GM19099 (cell line): ENCODE measurements at regions not wholly inside any gene's neighbourhood (a gene's known extent, or its start where the extent isn't known, plus 50 kb on each side); places are given as distances from the start of the nearest gene placed in this dataset.

ENCODE experiments used
- POLR2A ChIP-seq: IDR thresholded peaks from 3 replicates; pipeline ENCODE4 v1.6.1; 2011; ENCODE audit warnings: low read depth; ENCODE audit not compliant: insufficient read length; ENCODE audit errors: extremely low read depth

DNA sequence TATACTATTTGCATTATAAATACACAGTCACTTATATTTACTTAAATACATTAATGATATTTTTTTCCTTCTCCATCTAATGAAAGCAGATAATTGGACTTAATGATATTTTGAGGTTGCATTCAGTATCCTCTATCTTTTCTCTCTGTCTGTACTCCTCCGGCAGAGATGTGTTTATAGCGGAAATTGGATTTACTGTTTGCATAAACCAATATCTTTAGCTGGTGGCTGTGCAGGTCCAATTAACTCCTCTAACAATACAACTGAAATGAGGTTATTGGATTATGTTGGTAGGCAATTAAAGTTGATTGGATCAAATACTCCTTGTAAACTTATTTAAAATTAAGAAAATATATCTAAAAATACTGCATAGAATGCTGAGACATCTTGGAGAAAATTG is 1044.2 kb upstream of the SORCS1 start:
- no peak for TF ChIP-seq POLR2A

DNA sequence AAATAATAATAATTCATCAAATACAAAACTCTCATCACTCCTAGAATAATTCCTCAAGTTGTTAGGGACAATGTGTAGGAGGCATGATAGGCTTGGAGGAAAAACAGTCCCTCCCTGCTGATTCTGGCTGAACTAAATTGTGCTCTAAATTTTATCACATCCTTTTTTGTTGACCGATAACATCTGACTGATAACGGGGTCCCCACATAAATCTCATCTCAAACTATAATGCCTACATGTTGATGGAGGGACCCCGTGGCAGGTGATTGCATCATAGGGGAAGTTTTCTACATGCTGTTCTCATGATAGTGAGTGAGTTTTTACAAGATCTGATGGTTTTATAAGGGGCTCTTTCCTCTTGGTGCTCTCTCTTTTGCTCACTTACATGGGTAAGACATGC is 1043.5 kb upstream of the SORCS1 start:
- no peak for TF ChIP-seq POLR2A

DNA sequence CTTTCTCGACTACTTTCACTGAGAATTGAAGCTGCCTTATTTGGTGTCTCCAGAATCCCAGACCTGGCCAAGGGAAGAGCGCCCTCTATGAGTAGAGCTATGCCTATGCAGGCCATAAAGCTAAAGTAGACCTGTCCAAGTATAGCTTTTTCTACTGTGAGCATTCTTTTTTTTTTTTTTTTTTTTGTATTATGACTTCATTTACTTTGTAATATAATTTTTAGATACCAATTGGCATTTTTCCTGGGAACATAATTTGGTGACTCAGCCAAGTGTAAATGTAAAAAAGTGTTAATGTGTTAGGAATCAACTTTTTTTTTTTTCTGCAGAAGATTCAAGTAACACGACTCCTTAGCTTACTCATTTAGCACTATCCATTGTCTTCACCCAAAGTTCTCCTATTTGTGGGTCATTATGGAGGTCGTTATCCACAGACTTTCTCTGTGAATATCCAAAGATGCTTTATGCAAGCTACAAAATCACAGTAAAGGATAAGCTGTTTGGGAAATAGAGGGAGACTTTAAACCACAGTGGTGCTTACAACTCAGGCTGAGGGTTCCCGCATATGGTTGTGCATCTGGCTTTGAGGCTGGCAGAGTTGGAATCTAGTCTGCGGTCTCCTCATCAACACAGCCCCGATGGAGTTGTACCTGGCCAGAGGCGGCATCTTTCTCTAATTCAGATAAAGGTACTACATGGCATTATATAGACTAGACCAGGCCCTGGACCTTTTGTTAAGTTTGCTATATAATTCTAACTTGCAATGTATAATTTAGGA is 1040.2 kb upstream of the SORCS1 start:
- no peak for TF ChIP-seq POLR2A

DNA sequence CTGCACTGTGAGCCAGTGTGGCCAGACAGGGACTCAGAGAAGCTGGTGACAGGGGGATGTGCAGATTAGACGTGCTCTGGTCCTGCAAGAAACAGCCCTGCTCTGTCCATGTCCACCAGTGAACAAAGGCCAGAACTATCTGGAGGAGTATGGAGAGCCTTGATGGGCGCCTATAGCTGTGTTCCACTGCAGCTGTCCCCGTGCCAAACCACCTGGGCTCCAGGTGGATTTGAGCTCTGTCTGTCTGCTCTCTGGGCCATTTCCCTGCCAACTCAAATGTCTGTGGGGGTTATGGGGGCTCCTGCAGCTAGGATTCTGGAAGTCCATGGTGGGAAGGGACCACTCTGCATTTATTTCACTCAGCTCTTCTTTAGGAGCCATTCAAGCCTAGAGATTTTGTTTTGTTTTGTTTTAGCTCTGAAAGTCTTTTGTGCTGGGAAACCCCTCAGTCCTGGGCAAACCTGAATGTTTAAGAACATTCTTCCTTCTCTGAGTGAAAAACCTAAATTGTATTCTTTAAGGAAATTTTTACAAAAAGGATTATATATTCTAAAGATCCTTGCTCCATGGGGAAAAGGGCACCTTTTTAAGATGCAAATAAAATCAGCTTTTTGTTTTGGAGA is 1039.5 kb upstream of the SORCS1 start:
- no peak for TF ChIP-seq POLR2A

DNA sequence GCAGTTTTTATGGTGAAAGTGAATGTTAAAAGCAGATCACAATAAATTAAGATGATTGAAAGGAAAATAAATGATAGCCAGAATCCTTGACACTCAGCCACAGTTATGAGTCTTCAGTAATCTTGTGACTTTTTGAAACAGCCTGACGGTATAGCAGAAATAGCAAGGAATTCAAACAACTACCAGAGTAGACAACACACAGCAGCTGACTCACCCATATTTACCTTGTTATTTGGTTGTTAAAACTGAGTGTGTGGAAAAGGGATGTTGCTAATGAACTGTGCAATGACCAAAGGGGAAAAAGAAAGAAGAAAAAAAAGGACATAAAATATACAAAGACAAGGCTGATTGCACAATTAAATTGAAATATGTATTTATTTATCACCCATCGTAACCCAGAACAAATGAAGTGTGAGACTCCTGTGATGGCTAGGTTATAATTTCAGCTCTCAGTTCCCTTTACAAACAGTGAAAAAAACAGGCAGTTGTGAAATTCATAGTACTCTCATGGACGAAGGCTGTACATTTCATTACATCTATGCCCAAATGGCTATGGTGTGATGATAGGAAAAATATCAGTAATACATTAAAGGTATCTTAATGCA is 1023.0 kb upstream of the SORCS1 start:
- TF ChIP-seq POLR2A, result no peak

DNA sequence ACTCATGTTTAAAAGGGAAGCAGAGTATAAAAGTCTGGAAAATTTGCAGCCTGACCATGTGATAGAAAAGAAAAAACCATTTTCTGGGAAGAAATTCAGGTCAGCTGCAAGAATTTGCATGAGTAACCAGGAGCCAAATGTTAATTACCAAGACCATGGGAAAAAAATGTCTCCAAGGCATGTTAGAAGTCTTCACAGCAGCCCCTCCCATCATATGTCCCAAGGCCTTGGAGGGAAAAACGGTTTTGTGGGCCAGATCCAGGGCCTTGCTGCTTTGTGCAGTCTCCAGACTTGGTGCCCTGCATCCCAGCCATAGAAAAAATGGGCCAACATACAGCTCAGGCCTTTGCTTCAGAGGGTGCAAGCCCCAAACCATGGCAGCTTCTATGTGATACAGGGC is 1019.6 kb upstream of the SORCS1 start:
- TF ChIP-seq POLR2A, result no peak

DNA sequence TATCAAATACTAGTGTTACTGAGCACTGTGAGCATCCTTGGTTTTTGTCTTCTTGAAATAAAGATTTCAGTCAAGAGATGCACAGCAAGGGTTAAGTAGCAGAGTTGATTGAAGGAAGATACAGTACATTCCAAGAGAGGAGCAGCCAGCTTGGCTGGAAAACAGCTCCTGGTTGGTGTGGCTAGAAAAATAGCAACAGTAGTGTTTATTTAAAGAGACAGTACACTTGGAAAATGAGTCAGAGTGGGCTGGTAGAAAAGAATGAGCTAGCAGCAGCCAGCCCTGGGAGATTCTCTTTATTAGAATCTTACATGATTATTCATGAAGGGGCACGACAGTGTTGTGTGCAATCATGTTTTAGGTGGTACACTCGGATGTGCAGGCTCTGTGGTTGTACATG is 1016.4 kb upstream of the SORCS1 start:
- TF ChIP-seq POLR2A, result no peak

DNA sequence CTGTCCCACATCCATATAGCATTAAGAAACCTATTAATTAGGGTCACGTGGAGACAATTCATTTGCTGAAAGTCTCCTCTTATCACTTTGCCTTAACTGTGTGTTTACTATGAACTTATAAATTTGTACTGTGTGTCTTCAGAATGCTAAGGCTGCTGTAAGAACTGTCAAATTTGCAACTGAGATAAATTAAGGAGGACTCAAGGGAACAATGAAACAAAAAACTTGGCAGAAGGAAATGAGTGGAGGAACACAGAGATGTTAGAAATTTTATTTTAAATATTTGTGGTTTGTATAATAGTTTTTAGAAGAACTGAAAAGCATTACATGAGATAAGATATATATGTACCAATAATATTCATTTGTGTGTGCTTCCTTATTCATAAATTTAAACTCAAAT is 1005.3 kb upstream of the SORCS1 start:
- no peak for TF ChIP-seq POLR2A

DNA sequence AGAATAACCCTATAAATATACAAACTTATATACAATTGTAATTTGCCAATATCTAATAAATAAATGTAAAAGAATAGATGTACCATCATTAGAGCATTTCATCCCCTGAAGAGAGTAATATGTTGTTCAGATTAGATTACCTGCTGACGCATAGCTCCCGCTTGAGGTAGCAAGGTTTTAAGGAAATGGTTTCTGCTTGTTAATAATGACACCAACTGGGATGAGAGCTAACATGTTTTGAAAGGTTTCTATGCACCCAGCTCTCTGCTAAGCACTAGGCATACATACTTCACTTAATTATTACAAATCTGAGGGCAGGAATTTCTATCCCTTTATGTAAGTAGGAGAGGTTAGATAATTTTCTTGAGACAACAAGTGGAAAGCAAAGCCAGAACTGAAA is 1003.3 kb upstream of the SORCS1 start:
- TF ChIP-seq POLR2A, result no peak

DNA sequence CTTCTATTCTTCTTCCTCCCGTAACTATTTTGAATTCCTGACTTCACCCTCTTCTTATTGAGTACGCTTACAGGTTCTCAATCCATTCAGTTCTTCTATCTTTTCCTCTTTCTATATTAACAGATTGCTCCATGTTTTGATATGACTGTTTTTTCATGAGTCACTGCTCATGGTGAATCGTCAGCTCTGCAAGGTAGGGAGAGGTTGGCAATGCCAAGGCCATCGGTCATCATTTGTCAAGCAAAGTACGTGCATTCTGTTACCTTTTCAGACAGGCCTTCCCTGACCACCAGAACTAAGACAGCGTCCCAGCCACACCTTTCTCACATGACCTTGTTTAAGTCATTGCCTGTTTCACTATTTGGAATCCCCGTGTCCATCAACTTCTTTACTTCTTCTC is 1001.9 kb upstream of the SORCS1 start:
- TF ChIP-seq POLR2A, result no peak

DNA sequence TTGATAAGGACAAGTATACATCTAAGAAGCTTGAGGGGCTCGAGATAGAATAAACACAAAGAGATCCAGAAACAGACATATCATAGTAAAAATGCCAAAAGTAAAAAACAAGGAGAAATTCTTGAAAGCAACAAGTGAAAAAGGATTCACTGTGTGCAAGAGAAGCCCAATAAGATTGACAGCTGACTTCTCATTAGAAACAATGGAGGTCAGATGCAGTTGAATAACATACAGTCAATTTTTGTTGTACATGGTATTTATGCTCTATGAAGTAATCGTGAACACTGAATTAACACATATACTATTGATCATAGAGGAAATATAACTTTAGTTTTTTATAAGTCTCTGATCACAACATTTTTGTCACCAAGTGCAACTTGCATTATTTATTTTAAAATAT is 982.8 kb upstream of the SORCS1 start:
- TF ChIP-seq POLR2A, result no peak

DNA sequence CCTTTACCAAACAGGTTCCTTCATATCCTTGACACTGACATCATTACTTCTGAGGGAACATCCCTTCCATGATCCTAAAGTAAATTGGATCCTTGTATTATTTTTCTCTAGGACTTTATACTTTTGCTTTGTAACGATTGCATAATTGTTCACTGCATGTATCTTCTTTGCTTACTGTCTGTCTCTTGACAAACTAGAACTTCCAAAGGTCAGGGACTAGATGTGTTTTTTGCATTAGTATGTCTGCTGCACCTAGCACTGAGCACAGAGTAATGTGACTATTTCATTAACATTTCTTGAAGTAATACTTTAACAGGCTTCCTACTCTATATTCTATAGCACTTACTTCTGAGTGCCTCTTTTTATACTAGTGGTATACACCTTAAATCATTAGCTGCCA is 976.6 kb upstream of the SORCS1 start:
- TF ChIP-seq POLR2A, result no peak

DNA sequence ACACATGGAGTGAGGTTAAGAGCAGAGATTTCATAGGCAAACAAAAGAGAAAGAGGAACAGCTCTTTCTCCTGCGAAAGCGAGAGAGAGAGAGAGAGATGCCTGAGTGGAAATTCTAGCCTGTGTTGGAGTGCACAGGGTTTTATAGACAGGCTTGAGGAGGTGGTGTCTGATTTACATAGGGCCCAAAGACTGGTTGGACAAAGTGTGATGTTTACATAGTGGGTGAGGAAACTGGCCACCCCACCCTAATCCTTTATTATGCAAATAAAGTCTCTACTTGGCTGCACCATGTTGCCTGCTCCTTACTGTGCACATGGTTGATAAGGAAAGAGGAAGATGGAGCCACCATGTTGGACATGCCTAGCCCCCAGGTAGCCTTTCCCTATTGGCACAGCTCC is 967.8 kb upstream of the SORCS1 start:
- TF ChIP-seq POLR2A, result no peak

DNA sequence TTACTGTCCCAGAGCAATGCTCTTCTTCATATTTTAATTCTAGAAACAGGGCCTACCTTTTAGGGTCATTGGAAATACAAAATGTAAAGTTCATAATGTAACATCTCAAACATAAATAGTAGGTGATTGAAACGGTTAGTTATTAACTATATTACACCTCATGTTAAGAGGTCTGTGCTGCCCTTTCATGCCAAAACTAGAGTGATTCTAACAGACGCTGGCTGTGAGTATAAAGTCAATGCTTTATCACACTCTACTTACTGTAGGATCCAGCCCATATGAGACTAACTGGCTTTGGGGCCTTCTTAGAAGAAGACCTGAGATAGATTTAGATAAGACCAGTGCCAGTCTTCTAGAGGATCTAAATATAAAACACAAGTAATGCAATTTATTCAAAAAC is 966.1 kb upstream of the SORCS1 start:
- TF ChIP-seq POLR2A, result no peak

DNA sequence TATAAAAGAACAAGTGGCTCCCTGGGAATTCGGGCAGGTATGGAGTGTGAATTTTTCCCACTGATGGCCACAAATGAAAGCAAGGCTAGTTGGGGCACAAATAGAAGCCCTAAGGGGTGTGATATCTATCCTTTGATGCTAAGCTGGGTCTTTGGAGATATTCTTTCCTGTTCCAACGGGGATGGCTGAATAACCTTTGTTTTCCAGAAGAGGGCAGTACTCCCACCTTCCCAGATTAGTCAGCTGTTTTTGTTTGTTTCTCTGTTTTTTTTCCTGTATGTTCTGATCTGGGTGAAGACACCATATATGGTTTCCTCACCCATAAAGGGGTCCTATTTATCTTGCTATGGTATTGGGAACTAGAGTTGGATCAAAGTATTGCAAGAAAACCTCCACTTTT is 947.7 kb upstream of the SORCS1 start:
- TF ChIP-seq POLR2A, result no peak

DNA sequence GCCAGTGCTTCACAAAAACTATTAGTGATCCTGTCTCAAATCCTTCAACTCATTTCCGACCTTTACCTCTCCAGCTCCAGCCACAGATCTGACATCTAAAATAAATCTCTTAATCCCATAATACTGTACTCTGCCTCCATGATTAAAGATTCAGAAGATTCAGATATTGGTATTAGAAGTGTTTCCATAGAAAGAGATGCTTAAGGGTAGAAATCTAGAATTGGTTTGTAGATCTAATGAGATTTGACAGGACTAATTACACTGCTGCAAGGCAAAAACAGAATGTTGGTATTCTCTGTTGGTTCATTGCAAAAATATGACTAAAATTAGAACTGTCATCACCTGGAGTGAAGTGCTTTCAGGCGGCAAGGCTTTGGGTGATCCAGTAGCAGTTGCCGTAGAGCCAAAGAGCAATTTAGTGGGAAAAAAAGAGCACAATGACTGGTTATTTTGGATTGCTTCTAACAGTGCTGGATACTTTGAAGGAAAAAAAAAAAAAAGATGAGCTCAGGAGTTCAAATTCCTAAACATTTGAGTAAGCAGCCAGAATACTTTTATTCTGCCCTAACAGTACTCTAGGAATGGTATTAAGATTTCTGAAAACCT is 940.1 kb upstream of the SORCS1 start:
- no peak for TF ChIP-seq POLR2A

DNA sequence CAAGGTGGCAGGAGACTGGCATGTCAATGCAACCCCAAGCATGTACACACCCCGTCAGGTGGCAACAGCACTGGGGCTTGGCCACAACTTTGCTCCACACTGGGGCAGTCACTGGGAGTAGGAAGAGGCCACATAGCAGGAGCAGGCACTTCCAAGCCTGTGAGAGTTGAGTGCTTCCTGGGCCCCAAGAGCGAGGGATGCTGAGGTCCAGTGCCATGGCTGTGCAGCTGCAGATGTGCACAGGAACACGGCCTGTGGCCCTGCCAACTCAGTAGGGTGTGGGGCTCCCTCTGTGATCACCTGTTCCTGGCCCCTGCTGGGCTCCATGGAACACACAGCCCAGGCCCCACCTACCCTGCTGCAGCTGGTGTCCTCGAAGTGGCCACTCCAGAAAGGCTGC is 932.8 kb upstream of the SORCS1 start:
- TF ChIP-seq POLR2A, result no peak
